GM19468 (cell line): ENCODE measurements at regions not wholly inside any gene's neighbourhood (a gene's known extent, or its start where the extent isn't known, plus 50 kb on each side); places are given as distances from the start of the nearest gene placed in this dataset.
"Not testable (repeated sequence)": the region's sequence is repeated elsewhere in the genome, so short reads cannot be mapped to it uniquely, and the experiment has no call there.

ENCODE experiments used
- ATAC-seq: cut with Tn5 transposase; IDR thresholded peaks from one replicate; pipeline ENCODE4 v1.9.1; 2021; ENCODE audit warnings: mild to moderate bottlenecking, moderate library complexity, moderate number of reproducible peaks; ENCODE audit not compliant: unreplicated experiment; ENCODE audit errors: extremely low read depth

DNA sequence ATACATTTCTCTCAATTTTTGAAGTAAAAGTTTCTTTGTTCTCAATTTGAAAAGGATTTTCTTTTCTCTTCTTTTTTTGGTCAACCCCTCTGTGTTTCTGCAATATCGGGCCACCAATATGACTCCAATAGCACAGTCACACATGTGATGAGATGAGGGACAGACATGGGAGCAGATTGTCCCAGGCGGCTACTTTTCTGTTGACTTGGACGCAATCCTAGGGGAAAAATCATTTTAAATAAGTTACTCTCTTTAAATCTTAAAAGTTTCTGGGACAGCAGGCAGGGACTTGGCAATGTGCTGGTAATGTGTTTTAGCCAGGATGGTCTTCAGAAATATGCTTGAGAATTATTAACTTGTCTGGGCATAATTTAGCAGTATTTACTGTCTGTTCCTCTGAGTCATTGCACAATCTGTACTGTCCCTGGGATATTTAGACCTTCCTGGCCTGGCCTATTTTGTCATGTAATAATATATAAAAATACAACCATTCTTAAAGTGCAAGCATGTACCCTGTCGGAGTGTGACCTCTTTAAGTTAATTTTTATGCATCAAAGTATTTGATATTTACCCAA is 388.5 kb upstream of the FANCL start:
- no peak for ATAC-seq

GRCh38 chr2:58620896-58621295 is 379.8 kb upstream of the FANCL start:
- ATAC-seq: no peak

DNA sequence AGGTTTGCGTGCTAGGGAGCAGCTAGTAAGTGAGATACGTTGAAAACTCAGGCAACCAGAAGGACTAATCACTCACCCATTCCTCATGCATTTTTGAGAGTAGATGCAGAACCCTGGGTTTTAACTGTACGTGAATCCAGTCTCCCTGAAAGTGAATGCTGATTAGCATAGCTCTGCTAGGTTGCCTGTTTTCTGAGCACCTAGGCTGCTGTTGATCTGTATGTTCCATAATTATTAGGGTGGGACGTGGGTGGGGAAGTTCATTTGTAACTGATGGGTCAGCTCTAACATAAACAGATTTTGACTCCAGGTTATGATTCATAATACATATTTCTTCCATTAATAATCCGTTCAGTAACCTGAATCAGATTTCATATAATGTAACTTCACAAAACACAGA is 379.0 kb upstream of the FANCL start:
- ATAC-seq: no peak

DNA sequence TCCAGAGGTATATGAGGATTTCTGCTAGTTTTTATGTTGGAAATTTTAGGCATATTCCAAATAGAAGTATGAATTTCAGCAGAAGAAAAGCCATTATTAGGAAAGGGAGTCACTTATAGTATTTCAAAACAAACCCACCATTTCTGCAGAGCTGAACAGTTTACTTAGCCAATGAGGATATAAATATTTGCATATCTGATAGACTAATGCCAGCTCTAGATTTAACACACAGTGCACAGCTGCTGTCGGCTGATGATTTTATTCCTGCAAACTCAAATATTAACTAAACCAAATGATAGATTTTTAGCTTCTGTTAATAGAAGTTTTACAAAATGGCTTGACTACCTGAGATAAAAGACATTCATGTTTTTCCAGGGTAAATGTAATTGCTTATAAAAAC is 375.8 kb upstream of the FANCL start:
- ATAC-seq: no peak

DNA sequence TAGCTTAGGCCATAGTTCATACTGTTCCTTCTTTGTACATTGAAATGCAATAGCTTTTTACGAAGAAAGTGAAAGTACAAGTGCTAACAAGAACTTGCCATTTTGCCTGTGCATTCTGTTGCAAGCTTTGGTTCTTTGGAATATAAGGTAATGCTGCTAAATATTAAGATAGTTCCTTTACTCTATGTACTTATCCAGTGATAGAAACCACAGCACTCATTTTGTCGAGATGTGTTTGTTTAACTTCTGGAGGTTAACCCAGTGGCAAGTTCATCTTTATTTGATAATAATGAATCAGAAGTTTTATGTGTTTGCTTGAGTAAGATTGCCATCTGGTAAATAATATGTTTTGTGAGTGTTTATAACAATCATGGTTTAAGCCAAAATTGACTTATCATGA is 373.1 kb upstream of the FANCL start:
- ATAC-seq: no peak

DNA sequence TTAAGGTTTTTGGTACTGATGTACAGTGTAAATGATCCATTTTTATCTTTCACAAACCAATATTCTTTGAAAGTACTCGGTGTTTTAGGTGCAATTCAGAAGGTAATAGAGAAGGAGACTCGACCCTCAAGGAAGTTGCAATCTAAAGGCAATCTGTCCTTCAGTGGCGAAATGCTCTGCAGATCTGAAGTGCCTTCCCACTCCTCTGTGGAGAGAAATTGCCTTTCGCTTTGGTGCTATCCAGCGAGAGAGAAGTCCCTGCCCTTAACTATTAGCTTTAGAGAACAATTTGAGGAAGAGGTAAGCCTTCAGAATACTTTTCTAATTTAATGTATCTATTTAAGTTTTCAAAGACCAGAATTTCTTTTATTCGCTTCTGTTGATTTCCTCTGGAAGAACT is 371.8 kb upstream of the FANCL start:
- no peak for ATAC-seq

- ATAC-seq: no peak
These were observed 368.2 kb upstream of the FANCL start for GRCh38 chr2:58609326-58609725.

DNA sequence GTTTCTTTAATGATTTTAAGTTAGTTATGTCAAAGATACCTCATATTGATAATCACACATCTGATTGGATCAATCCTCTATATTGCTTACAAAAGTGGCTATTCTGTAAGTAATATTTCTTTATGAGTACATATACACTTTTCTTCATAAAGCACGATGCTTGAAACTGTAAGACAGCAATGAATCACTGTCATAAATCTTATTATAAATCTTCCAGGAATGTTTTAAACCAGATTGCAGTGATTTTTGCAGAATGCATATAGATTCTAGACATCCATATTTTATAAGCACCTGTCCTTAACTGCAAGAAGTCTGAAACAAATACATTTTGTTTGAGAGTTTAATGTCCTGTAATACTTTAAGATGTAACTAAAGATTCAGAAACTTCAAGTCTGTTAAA is 367.0 kb upstream of the FANCL start:
- ATAC-seq: no peak

DNA sequence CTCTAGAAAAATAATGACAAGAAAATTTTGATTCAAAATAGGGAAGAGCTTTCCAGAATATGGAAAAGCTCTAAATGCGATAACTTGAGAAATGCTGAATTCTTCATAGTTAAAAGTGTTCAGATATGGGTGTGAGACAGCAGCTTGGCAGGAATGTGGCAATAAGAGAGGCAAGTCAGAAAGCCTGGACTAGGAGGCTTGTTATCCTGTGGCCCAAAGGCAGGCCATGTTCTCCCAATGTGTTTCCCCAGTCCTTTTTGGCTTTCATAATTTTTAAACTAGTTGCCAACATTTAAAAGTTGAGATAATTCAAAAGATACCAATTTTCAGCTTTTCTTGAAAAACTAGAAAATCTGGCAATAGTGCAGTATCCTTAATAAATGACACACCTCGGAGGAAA is 366.3 kb upstream of the FANCL start:
- no peak for ATAC-seq

DNA sequence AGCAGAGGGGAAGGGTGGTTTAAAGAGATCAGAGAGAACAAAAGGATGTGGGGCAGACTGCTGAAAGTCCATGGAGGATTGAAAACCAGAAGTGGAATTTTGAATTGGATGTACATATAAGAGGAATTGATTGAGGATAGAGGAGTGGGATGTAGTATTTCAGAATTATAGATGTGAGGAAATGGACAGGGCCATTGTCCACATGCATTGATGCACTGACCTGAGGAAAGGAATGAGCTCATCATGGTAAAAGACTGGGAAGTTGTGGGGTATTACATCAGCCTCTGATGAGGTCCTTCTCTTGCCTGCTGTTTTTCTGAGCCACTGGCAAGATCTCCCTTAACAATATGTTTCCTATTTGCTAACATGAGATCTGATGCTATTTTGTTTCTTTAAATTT is 365.7 kb upstream of the FANCL start:
- ATAC-seq: no peak

DNA sequence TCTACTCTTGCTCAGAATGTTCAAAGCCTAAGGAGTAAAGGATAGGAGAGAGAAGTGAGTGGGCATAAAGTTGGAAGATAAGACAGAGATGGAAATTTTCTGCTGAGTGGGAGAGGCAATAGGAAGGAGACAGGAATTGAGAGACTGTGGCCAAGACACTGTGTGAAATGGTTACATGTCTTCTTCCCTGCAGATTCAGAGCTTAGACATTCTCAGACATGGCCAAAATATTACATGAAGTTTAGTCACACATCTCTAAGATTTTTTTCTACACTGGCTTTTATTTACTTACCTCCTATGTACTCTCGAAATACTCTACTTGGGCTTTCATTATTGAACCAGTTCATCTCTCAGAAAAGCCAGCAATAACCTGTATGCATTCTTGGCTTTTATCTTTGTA is 363.0 kb upstream of the FANCL start:
- ATAC-seq: no peak

- no peak for ATAC-seq
These were observed 359.9 kb upstream of the FANCL start for GRCh38 chr2:58601017-58601416.

- ATAC-seq: no peak
These were observed 357.0 kb upstream of the FANCL start for GRCh38 chr2:58598171-58598570.

DNA sequence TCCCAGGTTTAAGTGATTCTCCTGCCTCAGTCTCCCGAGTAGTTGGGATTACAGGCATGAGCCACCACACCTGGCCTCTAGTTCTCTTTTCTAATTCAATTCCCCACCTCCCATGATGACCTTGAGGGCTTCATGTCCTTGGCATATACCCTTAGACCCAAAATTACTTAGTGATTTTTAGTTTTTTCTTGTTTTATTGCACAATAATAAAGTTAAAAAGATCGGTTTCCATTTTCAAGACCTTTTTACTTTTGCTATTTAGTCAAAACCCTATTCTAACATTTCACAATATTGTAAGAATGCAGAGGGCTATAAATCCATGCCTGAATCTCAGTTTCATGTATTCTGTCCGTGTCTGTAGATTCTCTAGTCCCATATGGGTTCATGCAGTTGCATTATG is 354.6 kb upstream of the FANCL start:
- ATAC-seq: no peak

DNA sequence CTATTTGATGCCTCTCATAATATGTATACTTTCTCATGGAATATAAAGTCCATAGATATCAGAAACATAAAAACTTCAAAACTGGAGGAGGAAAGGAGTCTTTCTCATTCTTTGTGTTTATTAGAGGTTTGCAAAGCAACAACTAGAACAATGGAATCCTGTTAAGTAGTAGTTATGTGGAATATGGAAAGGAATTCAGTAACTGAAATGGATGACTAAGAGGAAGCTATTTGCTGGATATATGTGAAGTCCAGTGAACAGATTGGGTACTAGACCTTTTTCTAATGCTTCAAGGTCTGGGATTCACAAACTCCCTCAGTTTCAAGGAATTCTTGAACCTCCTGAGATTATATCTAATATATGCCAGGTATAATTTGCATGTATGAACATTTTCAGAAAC is 353.6 kb upstream of the FANCL start:
- no peak for ATAC-seq

DNA sequence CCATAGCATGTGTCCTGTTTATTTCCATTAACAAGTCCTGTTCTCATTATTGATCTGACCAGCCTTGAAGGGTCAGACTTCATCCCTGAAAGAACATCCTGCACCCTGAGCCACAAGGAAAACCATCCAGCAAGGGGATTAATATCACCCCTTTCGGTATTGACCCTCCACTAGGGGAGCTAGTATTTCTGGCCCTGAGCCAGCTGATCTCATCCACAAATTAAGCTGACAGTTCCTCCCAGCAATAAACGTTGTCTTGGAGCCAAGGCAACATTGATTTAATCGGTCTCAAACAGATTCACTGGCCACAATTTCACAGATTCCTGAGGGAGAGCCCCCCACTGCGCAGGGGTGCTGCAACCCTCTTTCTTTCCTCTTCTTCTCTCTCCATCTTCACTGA is 353.1 kb upstream of the FANCL start:
- no peak for ATAC-seq

- not testable (repeated sequence) for ATAC-seq
These were observed 345.1 kb upstream of the FANCL start for GRCh38 chr2:58586178-58586577.

DNA sequence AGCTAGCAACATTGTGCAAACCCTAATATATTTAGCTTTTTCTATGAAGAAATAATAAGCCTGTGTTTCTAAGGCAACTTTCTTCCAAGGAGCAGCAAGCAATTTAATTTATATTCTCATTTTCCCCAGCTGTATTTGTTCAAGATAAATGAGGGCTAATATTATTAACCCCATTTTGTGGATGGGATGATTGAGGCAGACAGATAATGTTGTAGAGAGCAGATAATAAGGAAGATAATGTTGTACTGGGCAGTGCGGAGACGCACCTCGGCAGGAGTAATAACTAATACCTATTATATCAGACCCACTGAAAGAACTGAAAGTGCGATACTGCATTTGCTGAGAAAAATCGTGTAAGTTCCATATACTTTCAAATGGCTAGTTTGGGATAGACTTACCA is 344.1 kb upstream of the FANCL start:
- ATAC-seq: no peak

DNA sequence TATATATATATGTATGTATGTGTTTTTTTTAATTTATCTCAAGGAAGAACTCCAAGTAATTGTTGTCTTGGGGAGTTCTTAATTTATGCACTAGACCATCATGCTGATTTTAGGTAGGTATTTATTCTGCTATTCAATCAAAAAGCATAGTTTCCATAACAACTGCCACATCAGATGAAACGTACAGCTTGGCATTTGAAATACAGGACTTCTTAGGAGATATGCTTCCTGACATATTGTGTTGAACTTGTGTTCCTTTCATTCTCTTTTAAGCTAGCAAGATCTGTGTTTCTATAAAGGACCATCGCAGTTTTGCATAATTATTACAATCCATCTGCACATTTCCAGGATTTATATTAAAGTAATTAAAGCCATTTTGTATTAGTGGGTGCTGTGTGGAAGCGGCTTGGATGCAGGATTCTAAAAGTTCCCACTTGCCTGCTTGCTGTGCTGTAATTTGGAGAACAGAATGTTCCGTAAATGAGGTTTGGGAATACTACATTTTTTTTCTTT is 343.5 kb upstream of the FANCL start:
- ATAC-seq: no peak

DNA sequence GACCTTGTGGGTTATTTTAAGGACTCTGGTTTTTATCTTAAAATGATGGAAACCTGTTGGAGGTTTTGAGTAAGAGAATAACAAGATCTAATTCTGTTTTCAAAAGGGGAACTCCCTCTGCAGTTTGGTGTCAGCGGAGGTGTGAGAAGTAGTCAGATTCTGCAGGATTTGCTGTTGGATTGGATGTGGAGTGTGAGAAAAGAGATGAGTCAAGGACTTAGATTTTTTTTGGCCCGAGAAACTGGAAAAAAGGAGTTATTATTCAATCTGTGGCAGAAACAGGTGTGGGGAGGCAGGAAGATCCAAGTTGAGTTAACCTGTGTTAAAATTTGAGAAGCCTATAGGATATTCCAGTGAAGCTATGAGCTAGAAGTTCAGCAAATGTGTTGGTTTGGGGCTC is 337.2 kb upstream of the FANCL start:
- no peak for ATAC-seq

GRCh38 chr2:58574873-58575272 is 333.7 kb upstream of the FANCL start:
- no peak for ATAC-seq

DNA sequence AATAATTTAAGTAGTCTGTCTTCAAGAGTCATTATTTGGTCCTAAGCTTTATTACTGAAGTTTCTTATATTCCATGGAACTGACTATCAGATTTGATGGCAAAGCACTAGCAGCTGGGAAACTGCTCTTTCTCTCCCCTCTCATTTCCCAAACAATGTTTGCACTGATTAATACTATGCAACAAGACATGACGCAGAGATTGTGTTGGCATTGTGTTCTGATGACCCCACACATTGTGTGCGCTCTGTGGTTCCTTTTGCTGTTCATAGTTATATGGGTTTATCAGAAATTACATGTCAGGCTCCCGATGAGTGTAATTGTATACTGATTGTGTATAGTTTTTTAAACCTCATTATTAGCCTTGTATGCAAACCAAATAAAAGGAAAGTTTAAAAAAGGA is 331.6 kb upstream of the FANCL start:
- ATAC-seq: no peak
